ENCODE measurements at regions not wholly inside any gene's neighbourhood (a gene's known extent, or its start where the extent isn't known, plus 50 kb on each side); places are given as distances from the start of the nearest gene placed in this dataset.
"Not testable (repeated sequence)": the region's sequence is repeated elsewhere in the genome, so short reads cannot be mapped to it uniquely, and the experiment has no call there.

GRCh38 chr3:3429841-3430240 lies 250.3 kb upstream of the CRBN start:
- Mint-ChIP-seq H3K4me3 (no peak overlapping the region), H3K27ac (no peak overlapping the region), H3K27me3 (peaks cover 3% of the 10 kb centered on the region), H3K36me3 (no peaks in the 10 kb centered on the region), H3K9me3 (ENCODE audit: low read depth) (no peaks in the 10 kb centered on the region), H3K4me1 (ENCODE audit: low read depth) (no peaks in the 10 kb centered on the region)

- H3K4me1 Mint-ChIP-seq (ENCODE audit: low read depth); H3K4me3 Mint-ChIP-seq; H3K36me3 Mint-ChIP-seq; H3K9me3 Mint-ChIP-seq (ENCODE audit: low read depth); H3K27me3 Mint-ChIP-seq; H3K27ac Mint-ChIP-seq: not testable (repeated sequence)
These were observed 228.2 kb upstream of the CRBN start for GRCh38 chr3:3407707-3408106.

GRCh38 chr3:3405131-3405530 lies 225.6 kb upstream of the CRBN start:
- peaks cover 8% of the 10 kb centered on the region for H3K27me3 Mint-ChIP-seq
- peaks cover 4% of the 10 kb centered on the region for H3K9me3 Mint-ChIP-seq (ENCODE audit: low read depth)

GRCh38 chr3:3403700-3404099 lies 224.2 kb upstream of the CRBN start:
- H3K36me3 Mint-ChIP-seq, result peaks cover 4% of the 10 kb centered on the region
- H3K9me3 Mint-ChIP-seq (ENCODE audit: low read depth), result peaks cover 2% of the 10 kb centered on the region
- H3K27me3 Mint-ChIP-seq, result peaks cover 8% of the 10 kb centered on the region
- H3K4me3 Mint-ChIP-seq, result no peak overlapping the region
- H3K27ac Mint-ChIP-seq, result no peak overlapping the region
- no peaks in the 10 kb centered on the region for H3K4me1 Mint-ChIP-seq (ENCODE audit: low read depth)

More at GRCh38 chr3:3405131-3405530, 225.6 kb upstream of the CRBN start:
- no peaks in the 10 kb centered on the region for H3K4me1 Mint-ChIP-seq (ENCODE audit: low read depth)
- H3K4me3 Mint-ChIP-seq, result no peak overlapping the region
- no peak overlapping the region for H3K27ac Mint-ChIP-seq
- peaks cover 4% of the 10 kb centered on the region for H3K36me3 Mint-ChIP-seq

- Mint-ChIP-seq H3K9me3 (ENCODE audit: low read depth) (peaks cover 3% of the 10 kb centered on the region), H3K4me1 (ENCODE audit: low read depth) (no peaks in the 10 kb centered on the region), H3K4me3 (no peak overlapping the region), H3K27me3 (peaks cover 2% of the 10 kb centered on the region), H3K27ac (no peak overlapping the region), H3K36me3 (no peaks in the 10 kb centered on the region)
These were observed 213.5 kb upstream of the CRBN start for GRCh38 chr3:3392946-3393345.

GRCh38 chr3:3383461-3383860 lies 204.0 kb upstream of the CRBN start:
- H3K27ac Mint-ChIP-seq, result no peak overlapping the region
- no peaks in the 10 kb centered on the region for H3K27me3 Mint-ChIP-seq
- no peak overlapping the region for H3K4me3 Mint-ChIP-seq

GRCh38 chr3:3372210-3372777 lies 192.8 kb upstream of the CRBN start:
- H3K4me3 Mint-ChIP-seq, result no peak overlapping the region
- H3K9me3 Mint-ChIP-seq (ENCODE audit: low read depth), result peaks cover 13% of the 10 kb centered on the region
- H3K36me3 Mint-ChIP-seq, result no peaks in the 10 kb centered on the region
- no peak overlapping the region for H3K27ac Mint-ChIP-seq
- no peaks in the 10 kb centered on the region for H3K27me3 Mint-ChIP-seq
- H3K4me1 Mint-ChIP-seq (ENCODE audit: low read depth), result no peaks in the 10 kb centered on the region

More at GRCh38 chr3:3383461-3383860, 204.0 kb upstream of the CRBN start:
- H3K4me1 Mint-ChIP-seq (ENCODE audit: low read depth), result no peaks in the 10 kb centered on the region
- H3K9me3 Mint-ChIP-seq (ENCODE audit: low read depth), result no peaks in the 10 kb centered on the region
- H3K36me3 Mint-ChIP-seq, result no peaks in the 10 kb centered on the region

GRCh38 chr3:3368306-3368705 lies 188.8 kb upstream of the CRBN start:
- Mint-ChIP-seq H3K4me3 (no peak overlapping the region), H3K9me3 (ENCODE audit: low read depth) (no peaks in the 10 kb centered on the region), H3K4me1 (ENCODE audit: low read depth) (no peaks in the 10 kb centered on the region), H3K27ac (no peak overlapping the region), H3K27me3 (no peaks in the 10 kb centered on the region), H3K36me3 (no peaks in the 10 kb centered on the region)

- Mint-ChIP-seq H3K36me3 (no peaks in the 10 kb centered on the region), H3K27ac (no peak overlapping the region), H3K4me3 (no peak overlapping the region), H3K4me1 (ENCODE audit: low read depth) (no peaks in the 10 kb centered on the region), H3K27me3 (no peaks in the 10 kb centered on the region), H3K9me3 (ENCODE audit: low read depth) (no peaks in the 10 kb centered on the region)
These were observed 186.9 kb upstream of the CRBN start for GRCh38 chr3:3366386-3366785.

- Mint-ChIP-seq H3K36me3 (no peaks in the 10 kb centered on the region), H3K4me3 (no peak overlapping the region), H3K4me1 (ENCODE audit: low read depth) (no peaks in the 10 kb centered on the region), H3K27me3 (no peaks in the 10 kb centered on the region), H3K27ac (no peak overlapping the region), H3K9me3 (ENCODE audit: low read depth) (no peaks in the 10 kb centered on the region)
These were observed 186.2 kb upstream of the CRBN start for GRCh38 chr3:3365716-3366115.

GRCh38 chr3:3356846-3357245 lies 177.4 kb upstream of the CRBN start:
- Mint-ChIP-seq H3K27ac (no peak overlapping the region), H3K4me3 (no peak overlapping the region), H3K9me3 (ENCODE audit: low read depth) (no peaks in the 10 kb centered on the region), H3K27me3 (no peaks in the 10 kb centered on the region), H3K4me1 (ENCODE audit: low read depth) (no peaks in the 10 kb centered on the region), H3K36me3 (peaks cover 2% of the 10 kb centered on the region)

GRCh38 chr3:3355442-3355841 lies 176.0 kb upstream of the CRBN start:
- Mint-ChIP-seq H3K9me3 (ENCODE audit: low read depth) (no peaks in the 10 kb centered on the region), H3K27ac (no peak overlapping the region), H3K27me3 (no peaks in the 10 kb centered on the region), H3K36me3 (peaks cover 2% of the 10 kb centered on the region), H3K4me3 (no peak overlapping the region), H3K4me1 (ENCODE audit: low read depth) (no peaks in the 10 kb centered on the region)

- Mint-ChIP-seq H3K4me3 (no peak overlapping the region), H3K36me3 (peaks cover 2% of the 10 kb centered on the region), H3K27ac (no peak overlapping the region), H3K27me3 (no peaks in the 10 kb centered on the region), H3K4me1 (ENCODE audit: low read depth) (no peaks in the 10 kb centered on the region), H3K9me3 (ENCODE audit: low read depth) (no peaks in the 10 kb centered on the region)
These were observed 173.7 kb upstream of the CRBN start for GRCh38 chr3:3353153-3353552.

GRCh38 chr3:3351226-3351625 lies 171.7 kb upstream of the CRBN start:
- no peaks in the 10 kb centered on the region for H3K27me3 Mint-ChIP-seq
- H3K27ac Mint-ChIP-seq, result no peak overlapping the region
- peaks cover 2% of the 10 kb centered on the region for H3K36me3 Mint-ChIP-seq
- no peak overlapping the region for H3K4me3 Mint-ChIP-seq
- no peaks in the 10 kb centered on the region for H3K4me1 Mint-ChIP-seq (ENCODE audit: low read depth)
- no peaks in the 10 kb centered on the region for H3K9me3 Mint-ChIP-seq (ENCODE audit: low read depth)

GRCh38 chr3:3347056-3347455 lies 167.6 kb upstream of the CRBN start:
- not testable (repeated sequence) for H3K36me3 Mint-ChIP-seq; H3K27ac Mint-ChIP-seq; H3K4me1 Mint-ChIP-seq (ENCODE audit: low read depth); H3K27me3 Mint-ChIP-seq; H3K4me3 Mint-ChIP-seq; H3K9me3 Mint-ChIP-seq (ENCODE audit: low read depth)

- Mint-ChIP-seq H3K4me1 (ENCODE audit: low read depth) (no peaks in the 10 kb centered on the region), H3K9me3 (ENCODE audit: low read depth) (no peaks in the 10 kb centered on the region), H3K27me3 (no peaks in the 10 kb centered on the region), H3K36me3 (no peaks in the 10 kb centered on the region), H3K4me3 (no peak overlapping the region), H3K27ac (no peak overlapping the region)
These were observed 167.1 kb upstream of the CRBN start for GRCh38 chr3:3346556-3346955.
